ENCODE measurements at regions not wholly inside any gene's neighbourhood (a gene's known extent, or its start where the extent isn't known, plus 50 kb on each side); places are given as distances from the start of the nearest gene placed in this dataset.

DNA sequence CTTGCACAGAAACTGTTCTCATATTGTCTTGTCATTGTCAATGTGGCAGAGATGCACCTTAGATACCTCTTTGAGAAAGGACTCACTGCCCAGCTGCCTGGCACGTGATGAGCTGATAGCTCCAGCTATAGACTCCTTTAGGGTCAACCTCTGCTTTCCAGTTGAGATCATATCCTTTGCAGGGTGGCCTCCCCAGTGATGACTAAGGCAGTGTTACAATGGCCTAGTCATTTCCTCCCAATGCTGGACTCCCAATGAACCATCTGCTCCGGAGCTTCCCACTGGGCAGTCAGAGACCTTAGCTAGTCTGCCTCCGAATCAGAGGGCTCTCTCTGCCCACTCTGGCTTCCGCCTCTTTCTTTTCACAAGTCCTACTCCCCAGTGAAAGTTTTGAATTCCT lies 79.5 kb downstream of the CHRD start:
- TF ChIP-seq, protein P1, sequence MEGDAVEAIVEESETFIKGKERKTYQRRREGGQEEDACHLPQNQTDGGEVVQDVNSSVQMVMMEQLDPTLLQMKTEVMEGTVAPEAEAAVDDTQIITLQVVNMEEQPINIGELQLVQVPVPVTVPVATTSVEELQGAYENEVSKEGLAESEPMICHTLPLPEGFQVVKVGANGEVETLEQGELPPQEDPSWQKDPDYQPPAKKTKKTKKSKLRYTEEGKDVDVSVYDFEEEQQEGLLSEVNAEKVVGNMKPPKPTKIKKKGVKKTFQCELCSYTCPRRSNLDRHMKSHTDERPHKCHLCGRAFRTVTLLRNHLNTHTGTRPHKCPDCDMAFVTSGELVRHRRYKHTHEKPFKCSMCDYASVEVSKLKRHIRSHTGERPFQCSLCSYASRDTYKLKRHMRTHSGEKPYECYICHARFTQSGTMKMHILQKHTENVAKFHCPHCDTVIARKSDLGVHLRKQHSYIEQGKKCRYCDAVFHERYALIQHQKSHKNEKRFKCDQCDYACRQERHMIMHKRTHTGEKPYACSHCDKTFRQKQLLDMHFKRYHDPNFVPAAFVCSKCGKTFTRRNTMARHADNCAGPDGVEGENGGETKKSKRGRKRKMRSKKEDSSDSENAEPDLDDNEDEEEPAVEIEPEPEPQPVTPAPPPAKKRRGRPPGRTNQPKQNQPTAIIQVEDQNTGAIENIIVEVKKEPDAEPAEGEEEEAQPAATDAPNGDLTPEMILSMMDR (IDR thresholded peaks at IDR 0.05): no peak

DNA sequence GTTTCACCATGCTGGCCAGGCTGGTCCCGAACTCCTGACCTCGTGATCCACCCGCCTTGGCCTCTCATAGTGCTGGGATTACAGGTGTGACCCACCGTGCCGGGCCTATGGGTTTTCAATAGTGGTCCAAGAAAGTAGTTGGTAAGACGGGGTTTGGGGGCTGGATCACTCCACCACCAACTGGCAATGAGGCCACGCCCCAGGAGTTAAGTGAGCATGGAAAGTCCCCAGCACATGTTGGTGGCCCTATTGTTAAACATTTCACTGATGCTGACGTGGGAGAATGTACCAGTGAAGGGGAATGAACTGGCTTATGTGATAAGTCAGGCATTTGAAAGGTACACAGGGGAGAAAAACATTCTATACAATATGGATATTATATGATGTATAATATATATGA lies 80.4 kb downstream of the CHRD start:
- H3K9me3 ChIP-seq: no peaks in the 10 kb centered on the region
- no peaks in the 10 kb centered on the region for H3K27me3 ChIP-seq
- TF ChIP-seq, protein P1 (IDR thresholded peaks at IDR 0.05): no peak
- no peak for DNase-seq (ENCODE audit: low spot score)
- no peaks in the 10 kb centered on the region for H3K36me3 ChIP-seq
- H3K4me1 ChIP-seq: no peaks in the 10 kb centered on the region
- no peak overlapping the region for H3K27ac ChIP-seq
- H3K4me3 ChIP-seq: no peak overlapping the region

More for the DNA sequence above, 79.5 kb downstream of the CHRD start:
- no peak overlapping the region for H3K4me3 ChIP-seq
- H3K36me3 ChIP-seq: no peaks in the 10 kb centered on the region
- H3K9me3 ChIP-seq: no peaks in the 10 kb centered on the region
- DNase-seq (ENCODE audit: low spot score): no peak
- no peaks in the 10 kb centered on the region for H3K27me3 ChIP-seq
- no peak overlapping the region for H3K27ac ChIP-seq
- no peaks in the 10 kb centered on the region for H3K4me1 ChIP-seq

DNA sequence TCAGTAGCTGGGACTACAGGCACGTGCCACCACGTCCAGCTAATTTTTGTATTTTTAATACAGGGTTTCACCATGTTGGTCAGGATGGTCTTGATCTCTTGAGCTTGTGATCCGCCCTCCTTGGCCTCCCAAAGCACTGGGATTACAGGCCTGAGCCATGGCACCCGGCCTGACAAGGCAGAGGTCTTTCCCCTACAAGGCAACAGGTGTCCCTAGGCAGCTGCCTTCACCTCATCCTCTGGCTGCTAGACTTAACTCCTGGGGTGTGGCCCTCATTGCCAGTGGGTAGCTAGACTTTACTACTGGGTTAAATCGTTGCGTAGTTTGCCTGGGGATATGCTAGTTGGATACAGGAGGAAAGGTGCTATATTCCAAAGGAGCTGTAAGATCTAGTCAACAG lies 81.4 kb downstream of the CHRD start:
- H3K4me1 ChIP-seq: peaks cover 0 to 7% of the 10 kb centered on the region in 2 donors
- no peaks in the 10 kb centered on the region for H3K9me3 ChIP-seq
- H3K36me3 ChIP-seq: no peaks in the 10 kb centered on the region
- H3K27me3 ChIP-seq: no peaks in the 10 kb centered on the region
- TF ChIP-seq, protein P1 (IDR thresholded peaks at IDR 0.05): no peak
- H3K27ac ChIP-seq: no peak overlapping the region
- H3K4me3 ChIP-seq: no peak overlapping the region
- DNase-seq (ENCODE audit: low spot score): no peak

DNA sequence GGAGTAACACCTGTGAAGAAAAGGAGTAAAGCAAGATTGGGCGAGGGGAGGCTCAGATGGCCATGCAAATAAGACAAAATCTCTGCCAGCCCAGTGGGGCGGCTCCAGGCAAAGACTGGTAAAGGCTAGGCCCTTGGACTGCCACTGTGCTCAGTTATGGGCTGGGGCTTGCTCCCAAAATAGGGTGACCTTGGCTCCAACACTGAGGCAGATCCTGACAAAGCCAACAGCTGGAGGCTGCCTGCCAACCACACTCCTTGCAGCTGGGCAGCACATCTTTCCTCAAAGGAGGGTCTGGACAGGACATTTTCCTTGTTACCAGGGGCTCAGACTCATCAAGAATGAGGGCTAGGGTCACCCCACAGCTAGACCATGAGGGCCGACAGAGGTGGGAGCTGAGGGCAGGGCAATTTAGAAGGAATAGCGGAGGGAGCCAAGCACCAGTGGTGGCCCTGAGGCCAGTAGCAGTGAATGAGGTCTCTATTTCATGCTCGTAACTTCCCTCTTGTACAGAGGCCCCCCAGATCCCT lies 86.1 kb downstream of the CHRD start:
- Histone ChIP-seq H3K9me3 (no peaks in the 10 kb centered on the region), H3K4me1 (peaks cover 0 to 17% of the 10 kb centered on the region in 2 donors), H3K4me3 (no peak overlapping the region), H3K27me3 (no peaks in the 10 kb centered on the region), H3K36me3 (no peaks in the 10 kb centered on the region), H3K27ac (no peak overlapping the region)
- TF ChIP-seq, protein P1 (IDR thresholded peaks at IDR 0.05): no peak
- DNase-seq (ENCODE audit: low spot score): peak; percentile 43

DNA sequence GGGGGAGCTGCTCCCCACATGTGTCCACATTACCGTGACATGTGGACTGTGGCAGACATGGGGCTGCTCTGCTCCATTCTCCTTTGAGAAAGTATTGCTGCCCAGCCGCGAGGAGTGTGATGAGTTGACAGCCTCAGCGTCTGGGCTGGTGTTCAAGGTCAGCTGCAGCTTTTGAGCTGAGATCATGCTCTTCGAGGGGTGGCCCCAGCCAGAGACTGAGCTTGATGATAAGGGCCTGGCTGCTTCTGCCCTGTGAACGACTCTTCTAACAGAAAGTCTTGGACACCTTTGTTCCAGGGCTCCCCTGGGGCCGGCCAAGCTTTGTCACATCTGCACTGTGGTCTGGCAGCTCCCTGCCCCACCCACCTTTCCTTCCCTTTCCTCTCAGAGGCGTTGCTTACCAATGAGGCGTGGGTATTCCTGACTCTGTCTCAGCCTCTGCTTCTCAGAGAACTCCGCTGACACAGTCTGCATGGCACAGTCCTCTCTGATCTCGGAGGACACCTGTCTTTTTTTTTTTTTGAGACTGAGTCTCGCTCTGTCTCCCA lies 86.6 kb downstream of the CHRD start:
- Histone ChIP-seq H3K4me3 (no peak overlapping the region), H3K27ac (no peak overlapping the region), H3K4me1 (peaks cover 0 to 17% of the 10 kb centered on the region in 2 donors), H3K27me3 (no peaks in the 10 kb centered on the region), H3K36me3 (no peaks in the 10 kb centered on the region), H3K9me3 (no peaks in the 10 kb centered on the region)
- TF ChIP-seq, protein P1 (IDR thresholded peaks at IDR 0.05): no peak
- peak; percentile 72 for DNase-seq (ENCODE audit: low spot score)

DNA sequence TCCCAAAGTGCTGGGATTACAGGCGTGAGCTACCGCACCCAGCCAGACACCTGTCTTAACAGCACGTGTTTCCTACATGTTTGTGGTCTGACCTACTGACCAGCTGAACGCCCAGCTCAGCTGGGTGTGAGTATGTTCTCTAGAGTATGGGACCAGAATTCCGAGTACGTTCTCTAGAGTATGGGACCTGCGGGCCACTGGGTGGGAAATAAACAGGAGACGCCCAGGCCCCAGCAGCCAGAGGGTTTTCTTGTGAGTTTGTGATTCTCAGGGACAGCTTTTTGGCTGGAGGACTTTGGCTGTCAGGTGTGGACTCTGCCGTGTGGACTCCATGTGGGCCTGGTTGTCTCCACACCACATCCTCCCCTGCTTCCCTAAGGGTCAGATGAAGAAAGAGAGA lies 87.3 kb downstream of the CHRD start:
- TF ChIP-seq, protein P1 (IDR thresholded peaks at IDR 0.05): no peak
- DNase-seq (ENCODE audit: low spot score): peak; percentile 49
- H3K9me3 ChIP-seq: no peaks in the 10 kb centered on the region
- H3K36me3 ChIP-seq: no peaks in the 10 kb centered on the region
- no peaks in the 10 kb centered on the region for H3K27me3 ChIP-seq
- no peak overlapping the region for H3K27ac ChIP-seq
- peaks cover 0 to 17% of the 10 kb centered on the region in 2 donors for H3K4me1 ChIP-seq
- H3K4me3 ChIP-seq: no peak overlapping the region

Measured in right atrium auricular region (tissue), 2 donors.